D721Med (cell line): ENCODE measurements at regions not wholly inside any gene's neighbourhood (a gene's known extent, or its start where the extent isn't known, plus 50 kb on each side); places are given as distances from the start of the nearest gene placed in this dataset.
"Not testable (repeated sequence)": the region's sequence is repeated elsewhere in the genome, so short reads cannot be mapped to it uniquely, and the experiment has no call there.

Source experiments
- DNase-seq: peaks from one replicate; pipeline ENCODE4 v3.0.0; 2011; ENCODE audit warnings: low spot score; ENCODE audit not compliant: insufficient read length
- FAIRE-seq: peaks from 2 replicates; lab custom pipeline; 2011; peaks lifted over from hg19 to GRCh38; lab: Jason Lieb, UNC
- TF ChIP-seq, protein P1 (sequence below): IDR thresholded peaks from 2 replicates; pipeline ENCODE4 v1.5.1; 2012; ENCODE audit warnings: mild to moderate bottlenecking, control low read depth; ENCODE audit not compliant: insufficient read depth; ENCODE audit errors: missing control alignments

DNA sequence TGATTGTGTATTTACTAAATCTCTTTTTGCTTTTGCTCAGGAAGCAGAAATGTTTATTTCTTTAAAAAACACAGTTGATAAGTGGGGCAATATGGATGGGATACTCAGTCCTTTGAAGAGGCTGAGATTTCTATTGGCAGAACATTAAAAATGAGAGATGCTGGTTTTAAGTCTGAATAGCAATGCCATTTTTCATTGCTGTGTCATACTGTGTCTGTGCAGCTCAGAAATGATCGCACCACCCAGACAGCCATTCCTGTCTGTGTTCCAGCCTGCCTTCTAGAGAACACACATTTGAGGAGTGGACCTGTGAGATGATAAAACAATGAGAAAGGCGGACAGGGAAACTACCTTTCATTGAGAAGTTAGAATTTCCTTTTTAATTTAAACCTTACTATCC lies 231.2 kb upstream of the USP24 start:
- DNase-seq (no peak), FAIRE-seq (no peak)
- TF ChIP-seq, protein P1, sequence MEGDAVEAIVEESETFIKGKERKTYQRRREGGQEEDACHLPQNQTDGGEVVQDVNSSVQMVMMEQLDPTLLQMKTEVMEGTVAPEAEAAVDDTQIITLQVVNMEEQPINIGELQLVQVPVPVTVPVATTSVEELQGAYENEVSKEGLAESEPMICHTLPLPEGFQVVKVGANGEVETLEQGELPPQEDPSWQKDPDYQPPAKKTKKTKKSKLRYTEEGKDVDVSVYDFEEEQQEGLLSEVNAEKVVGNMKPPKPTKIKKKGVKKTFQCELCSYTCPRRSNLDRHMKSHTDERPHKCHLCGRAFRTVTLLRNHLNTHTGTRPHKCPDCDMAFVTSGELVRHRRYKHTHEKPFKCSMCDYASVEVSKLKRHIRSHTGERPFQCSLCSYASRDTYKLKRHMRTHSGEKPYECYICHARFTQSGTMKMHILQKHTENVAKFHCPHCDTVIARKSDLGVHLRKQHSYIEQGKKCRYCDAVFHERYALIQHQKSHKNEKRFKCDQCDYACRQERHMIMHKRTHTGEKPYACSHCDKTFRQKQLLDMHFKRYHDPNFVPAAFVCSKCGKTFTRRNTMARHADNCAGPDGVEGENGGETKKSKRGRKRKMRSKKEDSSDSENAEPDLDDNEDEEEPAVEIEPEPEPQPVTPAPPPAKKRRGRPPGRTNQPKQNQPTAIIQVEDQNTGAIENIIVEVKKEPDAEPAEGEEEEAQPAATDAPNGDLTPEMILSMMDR = no peak

DNA sequence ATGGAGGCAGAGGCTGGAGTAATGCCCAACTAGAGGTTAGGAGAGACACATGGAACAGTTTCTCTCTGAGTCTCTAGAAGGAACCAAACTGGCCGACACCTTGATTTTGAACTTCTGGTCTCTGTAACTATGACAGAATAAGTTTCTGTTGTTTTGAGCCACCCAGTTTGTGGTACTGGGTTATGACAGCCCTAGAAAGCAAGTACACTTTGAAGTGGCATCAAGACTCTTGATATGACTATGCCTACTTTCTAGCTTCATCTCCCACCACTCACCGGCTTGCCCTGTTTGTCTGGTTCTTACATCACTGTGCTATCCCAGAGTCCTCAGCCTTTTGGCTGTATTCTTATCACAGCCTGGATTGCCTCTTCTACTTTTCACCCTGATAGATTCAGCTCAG lies 230.3 kb upstream of the USP24 start:
- TF ChIP-seq, protein P1 = no peak
- FAIRE-seq = no peak
- DNase-seq = no peak

DNA sequence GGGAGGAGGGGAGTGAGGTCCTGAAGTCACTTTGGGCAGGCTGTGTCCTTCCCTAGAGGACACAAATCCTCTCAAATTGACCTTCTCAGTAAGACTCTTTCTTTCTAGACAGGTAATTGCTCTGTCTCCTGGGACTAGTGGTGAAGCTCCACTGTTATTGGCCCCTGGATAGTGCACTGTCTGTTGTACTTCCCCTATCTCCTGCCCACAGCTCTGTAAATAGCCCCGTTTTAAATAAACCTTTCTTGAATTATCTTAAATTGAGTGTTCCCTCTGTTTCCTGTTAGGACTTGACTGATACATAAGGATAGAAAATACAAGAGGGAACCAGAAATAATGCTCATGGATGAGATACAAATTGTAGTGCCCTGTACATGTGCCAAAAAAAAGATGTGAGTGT lies 229.5 kb upstream of the USP24 start:
- FAIRE-seq (no peak), DNase-seq (no peak)
- TF ChIP-seq, protein P1 = no peak

DNA sequence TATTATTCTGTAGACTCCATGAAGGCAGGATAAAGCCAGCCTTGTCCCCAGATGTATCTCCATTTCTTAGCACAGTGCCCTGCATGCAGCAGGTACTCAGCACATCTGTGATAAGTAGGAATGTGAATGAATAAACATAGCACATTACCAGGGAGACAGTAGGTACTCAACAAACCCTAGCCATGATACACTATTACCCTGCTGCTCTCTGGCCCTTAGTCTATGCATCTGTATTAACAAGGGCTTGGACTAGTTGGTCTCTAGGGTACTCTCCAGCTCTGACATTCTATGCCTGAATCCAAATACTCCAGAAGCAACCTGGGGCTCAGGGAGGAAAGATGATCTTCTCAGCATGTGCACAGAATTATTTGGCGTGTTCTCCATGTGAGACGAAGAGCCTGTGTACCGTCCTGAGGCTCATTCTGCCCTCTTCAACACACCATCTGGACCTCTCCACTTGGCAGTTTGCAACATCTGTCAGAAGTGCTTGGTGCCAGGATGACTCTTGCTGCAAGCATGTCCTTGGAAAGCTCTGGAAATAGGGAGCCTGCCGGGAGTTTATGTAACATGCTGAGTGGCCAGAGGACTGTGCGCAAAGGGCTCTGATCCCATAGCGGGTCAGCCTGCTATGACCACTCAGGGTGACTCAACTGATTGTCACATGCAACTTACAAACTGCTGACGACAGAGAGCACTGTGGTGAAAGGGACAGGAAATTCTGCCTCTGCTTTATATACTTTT lies 228.2 kb upstream of the USP24 start:
- TF ChIP-seq, protein P1 = no peak
- DNase-seq (no peak), FAIRE-seq (no peak)

DNA sequence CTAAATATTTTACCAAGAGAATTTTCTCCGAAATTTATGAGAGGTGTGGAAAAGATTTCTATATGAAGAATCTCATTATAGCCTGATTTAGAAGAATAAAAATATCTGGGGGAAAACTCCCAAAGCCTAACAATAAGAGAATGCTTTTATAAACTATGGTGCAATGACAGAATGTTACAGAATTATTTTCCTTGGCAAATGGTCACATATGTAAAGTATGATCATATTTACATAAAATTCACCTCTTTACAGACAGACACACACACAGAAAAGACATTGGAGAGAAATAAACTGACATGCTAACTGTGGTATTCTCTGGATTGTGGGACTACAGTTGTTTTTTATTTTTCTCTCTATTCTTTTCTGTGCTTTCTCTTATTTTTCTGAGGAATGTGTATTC lies 226.3 kb upstream of the USP24 start:
- FAIRE-seq = no peak

DNA sequence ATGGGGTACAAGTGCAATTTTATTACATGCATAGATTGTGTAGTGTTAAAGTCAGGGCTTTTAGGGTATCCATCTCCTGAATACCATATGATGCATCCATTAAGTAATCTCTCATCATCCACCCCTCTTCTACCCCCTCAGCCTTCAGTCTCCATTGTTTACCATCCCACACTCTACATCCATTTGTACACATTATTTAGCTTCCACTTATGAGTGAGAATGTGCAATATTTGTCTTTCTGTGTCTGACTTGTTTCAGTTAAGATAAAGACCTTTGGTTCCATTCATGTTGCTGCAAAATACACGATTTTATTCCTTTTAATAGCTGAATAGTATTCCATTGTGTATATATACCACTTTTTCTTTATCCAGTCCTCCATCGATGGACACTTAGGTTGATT lies 222.5 kb upstream of the USP24 start:
- DNase-seq (no peak), FAIRE-seq (no peak)
- TF ChIP-seq, protein P1 = no peak

More for the DNA sequence above, 226.3 kb upstream of the USP24 start:
- DNase-seq = no peak
- TF ChIP-seq, protein P1 = no peak

DNA sequence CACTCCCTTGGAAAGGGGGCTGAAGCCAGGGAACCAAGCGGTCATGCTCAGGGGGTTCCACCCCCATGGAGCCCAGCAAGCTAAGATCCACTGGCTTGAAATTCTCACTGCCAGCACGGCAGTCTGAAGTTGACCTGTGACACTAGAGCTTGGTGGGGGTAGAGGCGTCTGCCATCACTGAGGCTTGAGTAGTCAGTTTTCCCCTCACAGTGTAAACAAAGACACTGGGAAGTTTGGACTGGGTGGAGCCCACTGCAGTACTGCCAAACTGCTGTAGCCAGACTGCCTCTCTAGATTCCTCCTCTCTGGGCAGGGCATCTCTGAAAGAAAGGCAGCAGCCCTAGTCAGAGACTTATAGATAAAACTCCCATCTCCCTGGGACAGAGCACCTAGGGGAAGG lies 215.6 kb upstream of the USP24 start:
- not testable (repeated sequence) for FAIRE-seq, DNase-seq

DNA sequence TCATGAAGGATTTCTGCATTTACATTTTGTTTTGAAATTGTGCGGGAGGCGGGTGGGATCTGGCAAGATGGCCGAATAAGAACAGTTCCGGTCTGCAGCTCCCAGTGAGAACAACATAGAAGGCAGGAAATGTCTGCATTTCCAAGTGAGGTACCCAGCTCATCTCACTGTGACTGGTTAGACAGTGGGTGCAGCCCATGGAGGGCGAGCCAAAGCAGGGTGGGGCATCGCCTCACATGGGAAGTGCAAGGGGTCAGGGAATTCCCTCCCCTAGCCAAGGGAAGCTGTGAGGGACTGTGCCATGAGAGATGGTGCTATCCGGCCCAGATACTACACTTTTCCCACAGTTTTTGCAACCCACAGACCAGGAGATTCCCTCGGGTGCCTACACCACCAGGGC lies 215.0 kb upstream of the USP24 start:
- DNase-seq, FAIRE-seq: not testable (repeated sequence)
